NCI-H510A treated with DMSO at 0.1 percent for 48 hours (cell line): ENCODE measurements at regions not wholly inside any gene's neighbourhood (a gene's known extent, or its start where the extent isn't known, plus 50 kb on each side); places are given as distances from the start of the nearest gene placed in this dataset.

Source experiments
- DNase-seq: peaks from one replicate; lab custom pipeline; 2025; lab: John Stamatoyannopoulos, UW

GRCh38 chr14:54129850-54130640, 173.4 kb upstream of the BMP4 start:
- no peak for DNase-seq

GRCh38 chr14:54132496-54132895, 175.9 kb upstream of the BMP4 start:
- no peak for DNase-seq

GRCh38 chr14:54133896-54134295, 177.3 kb upstream of the BMP4 start:
- DNase-seq = no peak

- no peak for DNase-seq
Measured at GRCh38 chr14:54135804-54136280, 179.2 kb upstream of the BMP4 start.

- DNase-seq = no peak
Measured at GRCh38 chr14:54136894-54137613, 180.4 kb upstream of the BMP4 start.

- no peak for DNase-seq
Measured at GRCh38 chr14:54137614-54137961, 181.0 kb upstream of the BMP4 start.

- DNase-seq = no peak
Measured at GRCh38 chr14:54138024-54138353, 181.4 kb upstream of the BMP4 start.

GRCh38 chr14:54138354-54139038, 181.9 kb upstream of the BMP4 start:
- DNase-seq = no peak

GRCh38 chr14:54140551-54140950, 183.9 kb upstream of the BMP4 start:
- DNase-seq = no peak

- DNase-seq = no peak
Measured at GRCh38 chr14:54146601-54147000, 190.0 kb upstream of the BMP4 start.

GRCh38 chr14:54147282-54147681, 190.7 kb upstream of the BMP4 start:
- no peak for DNase-seq

GRCh38 chr14:54147758-54148157, 191.1 kb upstream of the BMP4 start:
- no peak for DNase-seq

GRCh38 chr14:54148251-54148650, 191.6 kb upstream of the BMP4 start:
- no peak for DNase-seq

- DNase-seq = no peak
Measured at GRCh38 chr14:54152351-54152750, 195.7 kb upstream of the BMP4 start.

GRCh38 chr14:54166049-54166950, 209.7 kb upstream of the BMP4 start:
- DNase-seq = no peak

- DNase-seq = no peak
Measured at GRCh38 chr14:54168489-54168888, 211.9 kb upstream of the BMP4 start.

GRCh38 chr14:54169254-54169924, 212.8 kb upstream of the BMP4 start:
- no peak for DNase-seq

GRCh38 chr14:54170301-54170700, 213.7 kb upstream of the BMP4 start:
- no peak for DNase-seq

- DNase-seq = no peak
Measured at GRCh38 chr14:54172114-54172513, 215.5 kb upstream of the BMP4 start.

GRCh38 chr14:54172562-54172961, 215.9 kb upstream of the BMP4 start:
- DNase-seq = no peak

- no peak for DNase-seq
Measured at GRCh38 chr14:54173802-54174201, 217.2 kb upstream of the BMP4 start.
